LNCAP (cell line): ENCODE measurements at regions not wholly inside any gene's neighbourhood (a gene's known extent, or its start where the extent isn't known, plus 50 kb on each side); places are given as distances from the start of the nearest gene placed in this dataset.

Source experiments
- CTCF ChIP-seq: fragments of 450-650 bp; IDR thresholded peaks from 2 replicates; pipeline ENCODE4 v1.5.1; 2017; ENCODE audit warnings: mild to moderate bottlenecking

DNA sequence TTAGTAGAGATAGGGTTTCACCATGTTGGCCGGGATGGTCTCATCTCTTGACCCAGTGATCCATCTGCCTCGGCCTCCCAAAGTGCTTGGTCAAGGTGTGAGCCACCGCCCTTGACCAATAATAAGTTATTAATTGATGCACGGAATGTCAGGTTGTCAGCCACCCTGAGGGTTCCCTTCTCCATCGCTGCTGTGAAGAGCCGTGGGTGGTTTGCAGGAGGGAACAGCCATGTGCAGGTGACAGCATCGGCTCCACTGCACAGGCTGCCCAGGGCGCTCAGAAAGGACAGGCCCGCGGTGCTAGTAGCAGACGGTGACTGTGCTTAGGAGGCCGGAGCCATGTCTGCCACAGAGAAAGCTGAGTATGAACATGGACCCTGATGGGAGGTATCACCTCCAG is 814.0 kb downstream of the BRD1 start:
- no peak for TF ChIP-seq CTCF

DNA sequence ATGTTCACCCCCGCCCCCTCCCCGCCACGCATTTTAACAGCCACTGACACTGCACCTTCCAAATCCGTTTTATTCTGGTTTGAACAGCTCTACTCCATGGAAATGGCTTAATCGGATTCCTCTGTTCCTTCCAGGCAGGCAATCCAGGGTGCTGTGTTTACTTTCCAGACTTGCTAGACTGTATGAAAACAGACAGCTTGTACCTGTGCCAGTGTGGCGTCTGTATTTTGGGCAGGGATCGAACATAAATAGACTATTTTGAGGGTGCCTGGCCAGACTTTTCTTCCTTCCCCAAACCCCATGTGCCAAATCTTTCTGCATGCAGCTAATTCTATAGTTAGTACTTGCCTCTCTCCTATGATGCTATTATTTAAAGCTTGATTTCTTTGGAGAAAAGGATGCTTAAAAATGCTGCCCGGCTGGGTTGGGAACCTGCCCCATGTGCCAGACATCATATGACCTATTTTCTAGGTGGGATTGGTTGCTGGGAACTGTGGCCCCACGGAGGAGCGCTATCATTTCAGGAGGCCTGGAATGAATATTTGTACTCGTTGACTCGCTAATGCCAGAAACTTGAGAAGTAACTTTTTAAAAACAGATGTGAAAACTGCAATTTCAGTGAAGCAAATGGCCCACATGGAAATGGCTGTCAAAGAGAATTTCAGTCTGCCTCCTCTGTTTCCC is 814.8 kb downstream of the BRD1 start:
- no peak for TF ChIP-seq CTCF

GRCh38 chr22:49011769-49012648 is 815.7 kb downstream of the BRD1 start:
- no peak for TF ChIP-seq CTCF

DNA sequence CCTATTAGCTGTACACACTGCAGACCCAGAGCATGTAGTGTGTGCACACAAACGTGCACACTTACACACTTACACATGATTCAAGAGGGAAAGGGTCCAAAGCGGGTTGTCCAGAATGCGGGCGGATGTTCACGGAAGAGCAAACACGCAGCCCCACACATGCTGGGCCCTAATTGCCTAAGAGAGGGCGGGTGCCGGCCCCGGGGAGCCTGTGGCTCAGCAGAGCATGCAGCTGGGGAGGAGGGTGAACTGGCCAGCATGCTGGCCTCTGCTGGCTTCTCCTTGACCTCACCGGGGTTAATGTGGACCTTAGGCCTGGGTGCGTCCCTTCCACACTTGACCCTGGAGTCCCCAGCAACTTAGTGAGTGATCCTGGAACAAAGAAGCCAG is 816.3 kb downstream of the BRD1 start:
- no peak for TF ChIP-seq CTCF

DNA sequence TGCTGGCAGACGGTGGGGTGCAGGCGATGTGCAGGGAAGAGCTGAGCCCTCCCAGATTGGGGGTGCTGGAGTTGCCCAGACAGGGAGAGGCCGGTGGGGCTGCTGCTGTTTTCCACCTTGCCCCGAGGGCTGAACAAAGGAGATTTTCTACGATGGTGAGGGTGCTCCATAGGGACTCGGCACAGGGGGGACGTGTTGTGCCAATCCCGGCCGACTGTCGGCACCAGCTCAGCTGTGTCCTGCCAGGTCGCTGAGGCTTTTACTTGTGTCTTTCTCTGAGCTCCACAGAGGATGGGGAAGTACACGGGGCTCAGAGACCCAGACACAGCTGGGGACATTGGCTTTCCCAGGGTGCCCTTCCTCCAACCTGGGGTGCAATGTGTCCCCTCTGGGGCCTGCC is 816.8 kb downstream of the BRD1 start:
- TF ChIP-seq CTCF = no peak

GRCh38 chr22:49010070-49010863 is 817.4 kb downstream of the BRD1 start:
- TF ChIP-seq CTCF = no peak

DNA sequence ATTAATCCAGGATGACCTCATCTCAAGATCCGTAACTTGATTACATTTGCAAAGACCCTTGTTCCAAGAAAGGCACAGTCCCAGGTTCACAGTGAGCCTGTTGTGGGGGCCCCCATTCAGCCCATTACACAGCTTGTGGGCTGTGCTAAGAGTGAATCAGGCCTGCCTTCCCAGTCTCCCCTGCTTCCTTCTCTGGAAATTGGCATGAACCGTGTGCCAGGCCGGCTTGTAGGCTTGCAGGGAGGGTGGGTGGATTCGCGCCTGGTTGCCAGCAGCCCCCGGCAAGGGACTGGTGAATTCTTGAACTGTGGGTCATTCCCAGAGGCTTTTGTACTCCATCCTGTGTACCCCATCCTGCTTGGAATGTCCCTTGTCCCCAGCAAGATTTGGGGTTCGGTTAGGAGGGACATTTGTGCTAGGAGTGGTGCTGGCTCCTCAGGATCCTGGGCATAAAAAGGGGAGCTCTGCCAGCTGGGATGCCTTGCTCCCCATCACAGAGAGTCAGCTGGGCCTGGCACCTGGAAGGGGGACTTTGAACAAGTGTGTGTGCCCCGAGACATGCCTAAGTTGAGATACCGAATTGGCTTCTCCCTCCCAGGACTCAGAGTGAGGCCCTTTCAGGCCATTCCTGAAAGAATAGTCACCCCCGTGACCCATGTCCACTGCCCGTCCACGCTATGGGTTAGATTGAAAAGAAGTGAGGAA is 818.2 kb downstream of the BRD1 start:
- no peak for TF ChIP-seq CTCF
